DMS153 treated with DMSO at 0.1 percent for 48 hours (cell line): ENCODE measurements at regions not wholly inside any gene's neighbourhood (a gene's known extent, or its start where the extent isn't known, plus 50 kb on each side); places are given as distances from the start of the nearest gene placed in this dataset.
A peak's percentile ranks its signal among the peaks of the same experiment; 100 is the strongest.
"Not testable (repeated sequence)": the region's sequence is repeated elsewhere in the genome, so short reads cannot be mapped to it uniquely, and the experiment has no call there.

ENCODE experiments used
- DNase-seq: peaks from one replicate; lab custom pipeline; 2025; ENCODE audit not compliant: unreplicated experiment; lab: John Stamatoyannopoulos, UW

GRCh38 chr7:67463983-67464382, 467.4 kb downstream of the TYW1 start:
- no peak for DNase-seq

GRCh38 chr7:67466109-67466508, 469.5 kb downstream of the TYW1 start:
- DNase-seq = no peak

- DNase-seq = no peak
Measured at GRCh38 chr7:67470256-67470751, 473.7 kb downstream of the TYW1 start.

- DNase-seq = no peak
Measured at GRCh38 chr7:67475293-67475692, 478.7 kb downstream of the TYW1 start.

GRCh38 chr7:67478066-67478465, 481.4 kb downstream of the TYW1 start:
- DNase-seq = no peak

GRCh38 chr7:67484244-67484751, 487.7 kb downstream of the TYW1 start:
- peak; percentile 49 for DNase-seq

GRCh38 chr7:67486401-67486800, 489.8 kb downstream of the TYW1 start:
- no peak for DNase-seq

- DNase-seq = peak; percentile 21
Measured at GRCh38 chr7:67487316-67487715, 490.7 kb downstream of the TYW1 start.

GRCh38 chr7:67489881-67490280, 493.2 kb downstream of the TYW1 start:
- no peak for DNase-seq

GRCh38 chr7:67493366-67493765, 496.7 kb downstream of the TYW1 start:
- DNase-seq = no peak

GRCh38 chr7:67496589-67496988, 500.0 kb downstream of the TYW1 start:
- no peak for DNase-seq

- DNase-seq = not testable (repeated sequence)
Measured at GRCh38 chr7:67497914-67498313, 501.3 kb downstream of the TYW1 start.

- no peak for DNase-seq
Measured at GRCh38 chr7:67502929-67503328, 506.3 kb downstream of the TYW1 start.

- DNase-seq = no peak
Measured at GRCh38 chr7:67505449-67505848, 508.8 kb downstream of the TYW1 start.

- DNase-seq = no peak
Measured at GRCh38 chr7:67512481-67512880, 515.8 kb downstream of the TYW1 start.

GRCh38 chr7:67518580-67518979, 521.9 kb downstream of the TYW1 start:
- peak; percentile 67 for DNase-seq

GRCh38 chr7:67519171-67519570, 522.5 kb downstream of the TYW1 start:
- DNase-seq = no peak

- DNase-seq = no peak
Measured at GRCh38 chr7:67522504-67522903, 525.9 kb downstream of the TYW1 start.

GRCh38 chr7:67523713-67524112, 527.1 kb downstream of the TYW1 start:
- DNase-seq = no peak

- DNase-seq = peak; percentile 40
Measured at GRCh38 chr7:67525588-67525987, 529.0 kb downstream of the TYW1 start.

GRCh38 chr7:67535241-67535989, 538.8 kb downstream of the TYW1 start:
- DNase-seq = no peak

- no peak for DNase-seq
Measured at GRCh38 chr7:67542916-67543315, 546.3 kb downstream of the TYW1 start.
